UCSD-AML1 (cell line): ENCODE measurements at regions not wholly inside any gene's neighbourhood (a gene's known extent, or its start where the extent isn't known, plus 50 kb on each side); places are given as distances from the start of the nearest gene placed in this dataset.
"Not testable (repeated sequence)": the region's sequence is repeated elsewhere in the genome, so short reads cannot be mapped to it uniquely, and the experiment has no call there.

ENCODE experiments used
- DNase-seq: peaks from one replicate; lab custom pipeline; 2025; ENCODE audit not compliant: unreplicated experiment; lab: John Stamatoyannopoulos, UW

DNA sequence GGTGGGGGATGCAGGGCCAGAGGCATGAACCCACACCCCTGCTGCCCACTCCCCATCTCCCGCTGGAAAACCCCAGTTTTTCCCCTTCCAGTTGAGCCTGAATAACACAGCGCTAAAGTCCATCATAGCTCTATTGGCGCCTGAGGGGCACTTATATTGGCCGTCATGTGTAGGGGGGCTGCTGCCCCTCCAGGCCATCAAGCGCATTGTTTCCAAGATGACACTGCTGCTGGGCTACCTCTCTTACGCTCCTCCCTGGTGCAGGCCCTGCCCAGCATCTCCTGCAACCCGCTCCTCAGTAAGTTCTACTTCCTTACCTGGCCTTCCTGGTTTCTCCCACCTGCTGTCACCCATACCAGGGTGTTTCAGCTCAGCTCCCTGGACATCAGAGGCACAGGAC is 205.0 kb upstream of the RPL34 start:
- no peak for DNase-seq

DNA sequence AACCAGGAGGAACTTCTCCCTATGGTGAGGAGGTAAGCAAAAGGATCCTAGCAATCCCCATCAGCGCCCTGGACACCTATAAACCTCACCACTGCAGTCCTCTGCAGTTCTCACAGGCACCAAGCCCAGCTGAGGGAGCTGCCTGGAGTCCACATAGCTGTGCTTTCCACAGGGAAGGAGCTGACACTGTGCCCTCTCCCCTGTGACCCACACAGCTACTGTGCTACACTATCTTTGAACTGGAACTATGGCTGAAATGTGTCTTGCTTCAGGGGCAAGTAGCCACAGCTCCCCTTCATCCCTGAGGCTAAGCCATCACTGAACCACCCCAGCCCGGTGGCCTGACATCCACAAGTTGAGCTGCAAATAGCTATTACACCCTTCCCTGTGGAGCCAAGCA is 208.5 kb upstream of the RPL34 start:
- no peak for DNase-seq

DNA sequence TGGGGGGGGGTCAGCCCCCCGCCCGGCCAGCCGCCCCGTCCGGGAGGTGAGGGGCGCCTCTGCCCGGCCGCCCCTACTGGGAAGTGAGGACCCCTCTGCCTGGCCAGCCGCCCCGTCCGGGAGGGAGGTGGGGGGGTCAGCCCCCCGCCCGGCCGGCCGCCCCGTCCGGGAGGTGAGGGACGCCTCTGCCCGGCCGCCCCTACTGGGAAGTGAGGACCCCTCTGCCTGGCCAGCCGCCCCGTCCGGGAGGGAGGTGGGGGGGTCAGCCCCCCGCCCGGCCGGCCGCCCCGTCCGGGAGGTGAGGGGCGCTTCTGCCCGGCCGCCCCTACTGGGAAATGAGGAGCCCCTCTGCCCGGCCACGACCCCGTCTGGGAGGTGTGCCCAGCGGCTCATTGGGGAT is 210.7 kb upstream of the RPL34 start:
- not testable (repeated sequence) for DNase-seq

DNA sequence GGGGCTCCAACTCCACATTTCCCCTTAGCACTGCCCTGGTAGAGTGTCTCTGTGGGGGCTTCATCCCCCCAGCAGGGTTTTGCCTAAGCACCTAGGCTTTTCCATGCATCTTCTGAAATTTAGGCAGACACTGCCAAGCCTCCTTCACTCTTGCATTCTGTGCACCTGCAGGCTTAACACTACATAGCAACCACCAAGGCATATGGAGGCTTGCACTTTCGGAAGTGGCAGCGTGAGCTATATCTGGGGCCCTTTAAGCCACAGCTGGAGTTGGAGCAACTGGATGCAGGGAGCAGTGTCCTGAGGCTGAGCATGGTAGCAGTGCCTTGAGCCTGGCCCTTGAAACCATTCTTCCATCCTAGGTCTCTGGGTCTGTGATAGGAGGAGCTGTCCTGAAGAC is 214.8 kb upstream of the RPL34 start:
- no peak for DNase-seq

DNA sequence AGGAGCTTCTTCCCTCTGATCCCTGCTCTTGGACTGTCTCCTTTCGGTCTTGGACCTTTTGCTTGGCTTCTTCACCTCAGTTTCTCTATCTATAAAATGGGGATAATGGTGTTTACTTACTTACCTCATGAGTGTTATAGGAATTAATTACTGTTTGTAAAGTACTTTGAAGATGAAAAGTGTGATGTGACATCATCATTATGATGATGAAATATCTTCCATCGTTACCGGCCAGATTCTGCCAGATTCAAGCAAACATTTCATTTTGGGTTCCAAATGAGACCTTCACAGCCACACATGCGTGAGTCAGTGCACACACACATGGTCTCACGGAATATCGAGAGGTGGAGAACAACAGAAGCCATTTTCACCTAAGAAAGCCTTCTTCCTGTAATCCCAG is 220.1 kb upstream of the RPL34 start:
- DNase-seq = no peak

DNA sequence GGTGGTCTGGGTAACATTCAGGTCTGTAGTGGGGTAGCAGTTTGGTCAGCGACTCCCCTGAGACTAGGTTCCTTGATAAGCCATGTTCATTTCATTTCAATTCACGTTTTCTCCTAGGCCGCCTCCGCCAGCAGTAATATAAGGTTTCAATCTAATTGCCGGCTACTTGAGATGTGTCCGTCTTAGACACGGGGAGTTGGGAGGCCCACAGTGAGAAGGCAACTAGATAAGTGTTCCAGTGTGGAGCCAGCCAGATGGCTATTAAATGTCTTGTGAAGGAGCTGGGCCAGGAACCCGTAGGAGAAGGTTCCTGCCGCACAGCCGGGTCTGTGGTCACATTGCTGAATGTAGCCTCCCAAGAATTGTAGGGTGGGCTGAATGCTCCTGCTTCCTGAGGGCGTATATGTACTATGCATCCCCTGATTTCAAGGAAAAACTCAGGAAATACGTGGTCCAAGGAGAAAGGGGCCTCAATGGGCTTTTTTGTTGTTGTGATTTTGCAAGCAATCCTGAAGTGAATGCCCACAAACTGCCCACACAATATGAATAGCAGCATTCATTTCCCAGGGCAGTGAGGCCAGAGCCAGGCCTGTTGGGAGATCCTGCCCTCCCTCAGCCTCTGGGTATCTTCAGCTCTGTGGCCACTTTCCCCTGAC is 220.6 kb upstream of the RPL34 start:
- no peak for DNase-seq

DNA sequence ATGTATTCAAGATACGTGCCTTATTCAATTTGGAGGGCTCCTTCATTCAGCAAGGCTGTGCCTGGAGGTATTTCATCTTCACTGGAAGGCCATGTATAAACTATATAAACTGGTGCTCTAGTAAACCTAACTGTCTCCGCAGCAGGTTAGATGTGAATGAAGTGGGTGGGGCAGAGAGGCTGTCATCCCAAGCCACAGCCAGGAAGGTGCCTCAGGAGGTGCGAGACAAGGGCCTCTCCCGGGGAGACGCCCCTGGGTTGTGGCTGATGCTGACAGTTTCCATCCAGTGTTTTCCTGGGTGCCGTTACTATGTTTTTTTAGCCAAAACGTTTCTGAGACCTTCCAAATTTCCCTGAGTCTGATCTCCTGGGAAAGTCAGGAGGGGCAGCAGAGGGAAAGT is 221.5 kb upstream of the RPL34 start:
- no peak for DNase-seq

DNA sequence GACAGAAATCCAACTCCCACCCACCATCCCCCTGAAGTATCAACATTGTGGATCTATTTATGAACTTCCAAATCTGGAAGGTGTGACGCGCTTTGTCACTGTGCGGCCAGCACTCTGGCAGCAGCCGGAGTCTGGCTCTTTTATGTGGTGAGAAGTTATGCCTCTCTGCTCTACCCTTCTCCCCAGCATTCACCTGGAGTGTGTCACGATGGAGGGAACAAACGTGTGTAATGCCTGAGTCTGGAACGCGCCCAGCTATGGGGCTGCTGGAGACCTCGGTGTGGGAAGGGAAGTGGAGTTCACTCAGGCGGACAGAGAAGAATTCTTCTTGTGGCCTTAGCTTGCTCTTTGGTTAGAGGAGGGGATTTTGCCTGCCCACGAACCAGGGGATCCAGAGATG is 222.1 kb upstream of the RPL34 start:
- no peak for DNase-seq

DNA sequence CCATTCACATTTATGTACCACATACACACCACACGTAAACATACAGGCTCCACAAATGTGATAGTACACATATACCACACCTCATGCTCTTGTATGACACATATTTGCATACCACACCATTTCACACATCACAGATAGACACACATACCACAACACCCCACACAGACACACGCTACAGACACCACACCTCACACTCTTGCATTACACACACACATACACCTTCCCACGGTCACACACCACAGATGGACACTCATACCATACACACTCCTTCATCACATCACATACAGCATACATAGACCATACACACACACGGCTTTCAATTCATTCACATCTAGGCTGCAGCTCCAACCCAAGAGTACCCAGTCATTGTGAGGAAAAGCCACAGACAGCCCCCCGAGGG is 222.5 kb upstream of the RPL34 start:
- DNase-seq = no peak

DNA sequence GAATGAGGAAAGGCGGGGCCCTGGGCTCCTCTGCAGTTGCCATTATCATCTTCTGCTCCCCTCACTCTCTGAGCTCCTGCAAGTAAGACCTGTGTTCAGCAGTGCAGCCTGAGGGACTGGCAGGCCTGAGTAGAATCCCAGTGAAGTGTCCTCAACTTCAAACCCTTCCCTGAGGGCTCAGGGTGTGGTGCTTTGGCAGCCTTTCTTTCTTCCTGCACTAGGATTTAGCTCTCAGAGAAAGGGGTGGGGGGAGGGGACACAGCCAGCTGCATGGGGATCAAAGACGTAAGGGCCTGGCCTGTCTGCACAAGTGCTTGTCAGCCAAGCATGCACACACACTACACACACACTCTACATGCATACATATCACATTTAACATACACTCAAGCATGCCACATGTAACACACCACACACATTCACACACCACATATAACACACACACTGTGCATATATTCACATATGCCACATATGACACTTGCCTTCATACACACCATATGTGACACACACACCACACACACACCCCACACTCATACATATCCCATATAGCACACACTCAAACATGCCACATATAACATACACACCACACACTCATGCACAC is 223.4 kb upstream of the RPL34 start:
- no peak for DNase-seq

DNA sequence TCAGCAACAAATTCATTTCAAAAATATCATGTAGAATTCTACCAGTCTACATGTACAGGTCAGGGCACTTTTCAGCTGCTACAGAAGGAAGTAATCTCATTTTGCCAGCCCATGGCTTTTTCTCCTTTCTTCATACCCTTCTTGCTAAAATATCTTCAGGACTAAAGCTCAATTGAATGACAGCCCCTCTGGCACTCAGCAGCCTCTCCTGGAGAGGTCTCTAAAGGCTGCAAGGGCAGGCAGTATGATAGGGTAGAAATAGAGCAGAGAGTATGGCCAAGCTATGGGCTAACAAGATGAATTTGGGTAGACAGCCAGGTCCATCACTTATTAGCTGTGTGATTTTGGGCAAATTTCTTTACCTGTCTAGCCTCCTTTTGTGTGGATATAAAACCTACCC is 224.6 kb upstream of the RPL34 start:
- no peak for DNase-seq

DNA sequence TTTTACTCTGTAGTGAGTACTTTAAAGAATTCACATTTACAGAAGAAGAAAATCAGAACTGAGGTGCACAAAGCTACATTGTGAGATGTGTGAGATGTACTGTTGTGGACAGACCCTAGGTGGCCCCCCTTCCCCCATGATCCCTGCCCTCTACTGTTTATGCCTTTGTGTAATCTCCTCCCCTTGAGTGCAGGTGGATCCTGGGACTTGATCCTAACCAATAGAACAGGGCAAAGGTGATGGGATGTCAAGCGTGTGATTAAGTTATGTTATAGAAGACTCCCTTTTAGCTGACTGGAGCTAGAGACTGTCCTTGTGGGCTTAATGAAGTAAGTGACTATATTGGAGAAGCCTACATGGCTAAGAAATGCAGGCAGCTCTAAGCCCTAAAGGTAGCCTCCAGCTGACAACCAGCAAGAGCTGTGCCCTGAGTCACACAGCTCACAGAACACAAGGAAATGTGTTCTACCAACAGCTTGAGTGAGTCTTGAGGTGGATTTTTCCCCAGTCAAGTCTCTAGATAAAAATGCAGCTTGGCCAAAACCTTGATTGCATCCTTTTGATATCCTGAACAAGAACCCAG is 225.2 kb upstream of the LEF1 start:
- no peak for DNase-seq

DNA sequence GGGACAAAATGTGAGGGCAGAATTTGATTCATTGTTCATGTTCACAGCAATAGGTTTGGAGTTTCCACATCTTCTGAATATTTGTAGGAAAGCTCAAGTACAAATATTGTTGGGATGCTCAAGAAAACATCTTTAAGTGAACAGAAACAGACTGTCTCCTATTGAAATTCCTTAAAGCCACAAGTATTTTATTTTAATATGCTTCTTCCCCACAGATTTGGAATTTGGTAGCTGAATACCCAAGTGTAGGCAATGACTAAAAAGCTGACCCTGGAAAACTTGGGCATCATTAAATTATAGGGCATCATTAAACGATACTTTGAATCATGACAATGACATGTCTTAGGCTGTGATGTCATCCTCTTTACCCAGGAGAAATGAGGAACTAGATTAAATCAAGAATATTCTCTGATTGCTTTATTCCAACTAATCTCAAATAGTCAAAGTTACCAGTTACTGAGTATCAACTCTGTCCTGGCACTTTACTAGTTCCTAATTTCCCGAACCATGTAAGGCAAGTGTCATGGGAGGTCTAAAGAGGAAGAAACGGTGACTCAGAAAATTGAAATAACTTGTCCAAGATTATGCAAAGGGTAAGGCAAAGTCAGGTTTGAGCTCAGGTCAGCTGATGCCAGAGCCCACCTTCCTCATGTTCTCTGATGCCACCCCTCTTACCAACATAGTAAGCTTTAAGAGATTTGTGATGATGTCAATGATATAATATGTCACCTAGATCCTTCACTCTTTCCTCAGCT is 223.1 kb upstream of the LEF1 start:
- DNase-seq = no peak

DNA sequence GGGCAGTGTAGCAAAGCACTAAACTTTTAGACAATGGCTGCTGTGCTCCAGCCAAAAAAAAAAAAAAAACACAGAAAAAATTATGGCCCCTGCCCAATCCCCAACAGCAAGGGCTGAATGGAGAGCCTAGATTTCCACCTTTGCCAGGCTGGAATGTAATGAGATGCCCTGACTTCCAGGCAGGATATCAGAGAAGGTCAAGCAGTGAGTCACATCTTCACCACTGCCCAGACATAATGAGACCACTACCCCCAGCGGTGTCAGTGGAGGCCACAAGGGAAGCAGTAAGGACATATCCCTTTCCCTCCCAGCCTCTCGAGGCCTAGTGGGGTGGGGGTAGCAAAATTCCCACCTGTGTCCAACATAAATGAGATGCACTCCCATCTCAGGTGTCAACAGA is 216.3 kb upstream of the LEF1 start:
- DNase-seq = no peak

DNA sequence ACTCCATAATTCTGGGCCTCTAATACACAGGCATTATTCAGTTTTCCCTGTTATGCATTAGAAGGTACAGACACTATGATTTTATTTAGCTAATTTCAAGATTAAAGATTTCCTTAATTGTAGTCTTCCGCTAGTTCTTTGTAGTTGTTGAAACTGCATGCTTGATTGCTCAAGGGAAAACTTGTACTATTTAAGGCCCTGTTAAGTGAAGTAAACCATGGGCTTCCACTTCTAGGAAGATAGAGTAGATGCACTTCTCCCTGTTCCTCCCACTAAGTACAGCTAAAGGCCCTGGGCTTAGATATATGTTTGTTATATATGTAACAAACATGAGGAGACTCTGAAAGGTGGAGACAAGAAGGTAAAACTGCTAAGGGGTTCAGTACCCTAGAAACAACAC is 215.8 kb upstream of the LEF1 start:
- no peak for DNase-seq

DNA sequence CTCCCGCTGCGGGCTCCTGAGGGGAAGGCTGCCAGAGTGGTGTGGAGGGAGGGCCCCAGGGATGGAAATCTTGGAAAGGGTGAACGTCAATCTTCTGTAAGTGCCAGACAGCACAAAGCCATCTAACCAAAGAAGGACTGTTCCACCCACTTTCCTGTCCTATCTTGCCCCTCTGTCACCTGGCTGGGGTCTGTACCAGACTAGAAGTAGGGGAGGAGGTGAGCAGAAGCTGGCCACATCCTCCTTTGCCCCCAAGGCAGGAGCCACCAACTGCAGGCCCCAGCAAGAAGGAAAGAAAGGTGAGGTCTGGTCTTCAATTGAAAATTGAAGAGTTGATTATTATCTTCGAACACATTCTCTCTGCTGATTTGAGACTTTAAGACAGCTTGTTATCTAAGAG is 214.4 kb upstream of the LEF1 start:
- no peak for DNase-seq

DNA sequence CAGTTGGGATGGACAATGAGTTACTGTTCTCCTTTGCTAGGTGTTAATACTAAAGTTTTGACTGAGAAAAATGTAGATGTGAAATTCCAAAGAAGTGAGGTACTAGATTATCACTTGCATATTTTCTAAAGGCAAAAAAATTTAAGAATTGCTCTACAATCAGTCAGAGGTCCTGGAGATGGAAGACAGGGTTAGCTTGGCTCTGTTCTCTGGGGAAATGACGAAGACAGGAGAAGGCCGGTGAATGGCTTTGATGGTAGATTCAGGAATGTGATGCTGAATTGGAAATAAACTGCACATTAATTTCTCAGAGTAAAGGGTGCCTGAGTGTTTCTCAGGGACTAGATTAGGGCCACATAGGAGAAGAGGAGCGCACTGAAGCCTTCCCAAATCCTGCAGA is 214.0 kb upstream of the LEF1 start:
- no peak for DNase-seq

DNA sequence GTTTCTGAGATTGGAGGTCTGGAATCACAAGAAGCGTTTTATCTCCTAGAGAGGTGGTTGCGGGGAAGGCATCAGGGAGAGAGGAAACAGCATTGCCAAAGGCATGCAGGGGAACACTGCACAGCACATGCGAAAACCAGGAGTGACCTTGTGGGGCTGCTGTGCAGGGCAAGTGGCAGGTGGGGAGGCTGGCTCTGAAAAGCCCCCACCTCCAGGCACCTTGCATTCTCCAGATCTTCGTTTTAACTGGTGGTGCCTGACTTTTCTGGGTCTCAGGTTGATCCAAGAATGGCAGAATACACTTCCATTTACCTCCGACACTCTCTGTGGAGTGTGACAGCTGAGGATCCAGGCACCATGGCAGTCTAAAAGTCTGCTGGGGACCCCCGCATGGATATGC is 209.4 kb upstream of the LEF1 start:
- DNase-seq = no peak

DNA sequence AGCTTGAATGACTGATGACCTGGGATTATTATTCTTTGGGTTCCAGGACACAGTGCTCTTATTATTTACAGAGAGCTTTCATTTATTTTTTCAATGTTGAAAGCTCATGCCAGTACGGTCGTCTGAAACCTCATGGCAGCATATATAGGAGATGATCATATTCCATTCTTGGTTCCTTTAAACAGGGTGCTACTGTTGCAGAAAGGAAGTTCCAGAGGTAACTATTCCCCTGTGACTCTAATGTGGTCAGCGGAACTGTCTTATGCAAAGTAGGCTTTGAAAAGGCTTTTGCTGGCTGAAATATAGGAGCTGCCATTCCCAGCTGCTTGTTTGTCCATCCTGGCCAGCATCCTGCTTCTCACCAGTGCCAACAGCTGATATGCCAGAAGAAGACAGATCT is 208.3 kb upstream of the LEF1 start:
- no peak for DNase-seq

DNA sequence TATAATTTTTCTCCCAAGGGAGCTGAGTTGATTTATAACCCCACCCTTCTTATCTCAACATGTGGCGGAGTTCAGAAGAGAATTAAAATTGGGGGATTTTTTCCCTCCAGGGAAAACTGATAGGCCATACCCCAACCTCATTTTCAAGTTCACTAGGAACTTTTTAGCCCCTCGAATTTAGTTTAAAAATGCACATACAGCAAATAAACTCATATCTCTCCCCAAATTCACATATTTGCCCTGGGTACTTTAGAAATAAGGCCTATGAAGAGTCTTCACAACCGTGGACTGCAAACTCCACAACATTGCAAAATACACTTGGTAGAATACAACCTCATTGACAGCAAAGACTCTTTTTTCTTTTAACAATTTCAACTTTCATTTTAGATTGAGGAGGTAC is 206.7 kb upstream of the LEF1 start:
- no peak for DNase-seq

DNA sequence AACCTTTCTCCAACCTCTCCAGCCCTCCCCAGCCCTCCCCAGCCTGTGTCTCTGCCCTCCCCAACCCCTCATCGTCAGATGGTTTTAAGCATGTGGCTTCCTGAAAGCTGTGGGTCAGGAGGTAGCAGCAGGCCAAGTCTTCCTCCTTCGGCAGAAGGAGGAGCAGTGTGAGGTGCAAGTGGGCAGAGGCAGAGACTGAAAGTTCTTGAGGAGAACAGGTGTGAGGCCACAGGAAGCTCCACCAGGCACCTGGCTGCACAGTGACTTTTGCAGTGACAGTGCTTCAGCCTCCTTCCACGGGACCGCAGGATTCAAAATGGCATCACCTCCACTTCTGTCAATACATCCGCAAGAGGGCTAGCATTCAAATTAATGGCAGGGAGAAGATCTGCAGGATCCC is 203.9 kb upstream of the LEF1 start:
- DNase-seq = no peak

DNA sequence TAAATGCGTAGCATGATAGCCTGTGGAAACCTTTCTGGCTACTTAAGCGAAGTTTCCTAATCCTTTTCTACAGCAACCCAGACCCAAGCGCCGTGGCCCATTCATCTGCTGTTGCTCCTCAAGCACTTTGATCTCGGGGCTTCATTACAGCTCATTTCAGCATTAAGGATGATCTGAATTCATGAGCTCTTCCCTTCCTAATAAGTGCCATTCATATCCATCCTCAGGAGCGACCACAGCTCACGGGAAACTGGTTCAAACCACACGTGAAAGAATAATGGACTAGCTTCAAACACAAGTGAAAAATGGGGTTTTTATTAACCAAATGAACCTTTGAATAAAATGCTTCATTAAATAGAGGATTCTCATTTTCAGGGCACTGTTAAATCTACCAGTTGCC is 202.6 kb upstream of the LEF1 start:
- no peak for DNase-seq
